Neural cell (in vitro differentiated cells): ENCODE measurements at regions not wholly inside any gene's neighbourhood (a gene's known extent, or its start where the extent isn't known, plus 50 kb on each side); places are given as distances from the start of the nearest gene placed in this dataset.

Experiments
- EZH2 ChIP-seq: fragments of 200-600, 300-800 bp; shearing (Covaris generic), sonication (generic); IDR thresholded peaks from 2 replicates; pipeline ENCODE4 v1.6.1; 2014; ENCODE audit warnings: antibody characterized with exemption, low read length, borderline replicate concordance, mild to moderate bottlenecking; ENCODE audit not compliant: insufficient read depth, poor library complexity, severe bottlenecking
- POLR2AphosphoS5 ChIP-seq: IDR thresholded peaks from 2 replicates; pipeline ENCODE4 v1.6.1; 2012
- SMC3 ChIP-seq: fragments of 450-650 bp; conservative IDR thresholded peaks from 2 replicates; pipeline ENCODE4 v1.6.1; 2014; ENCODE audit warnings: antibody characterized with exemption, mild to moderate bottlenecking, moderate library complexity; ENCODE audit not compliant: poor library complexity
- TAF1 ChIP-seq: IDR thresholded peaks from 2 replicates; pipeline ENCODE4 v1.6.1; 2012; ENCODE audit warnings: low read depth
- TF ChIP-seq, protein P1 (sequence below): fragments of 450-650 bp; IDR thresholded peaks from 2 replicates; pipeline ENCODE4 v1.5.1; 2014; ENCODE audit warnings: antibody characterized with exemption, mild to moderate bottlenecking, moderate library complexity; ENCODE audit not compliant: poor library complexity, severe bottlenecking

DNA sequence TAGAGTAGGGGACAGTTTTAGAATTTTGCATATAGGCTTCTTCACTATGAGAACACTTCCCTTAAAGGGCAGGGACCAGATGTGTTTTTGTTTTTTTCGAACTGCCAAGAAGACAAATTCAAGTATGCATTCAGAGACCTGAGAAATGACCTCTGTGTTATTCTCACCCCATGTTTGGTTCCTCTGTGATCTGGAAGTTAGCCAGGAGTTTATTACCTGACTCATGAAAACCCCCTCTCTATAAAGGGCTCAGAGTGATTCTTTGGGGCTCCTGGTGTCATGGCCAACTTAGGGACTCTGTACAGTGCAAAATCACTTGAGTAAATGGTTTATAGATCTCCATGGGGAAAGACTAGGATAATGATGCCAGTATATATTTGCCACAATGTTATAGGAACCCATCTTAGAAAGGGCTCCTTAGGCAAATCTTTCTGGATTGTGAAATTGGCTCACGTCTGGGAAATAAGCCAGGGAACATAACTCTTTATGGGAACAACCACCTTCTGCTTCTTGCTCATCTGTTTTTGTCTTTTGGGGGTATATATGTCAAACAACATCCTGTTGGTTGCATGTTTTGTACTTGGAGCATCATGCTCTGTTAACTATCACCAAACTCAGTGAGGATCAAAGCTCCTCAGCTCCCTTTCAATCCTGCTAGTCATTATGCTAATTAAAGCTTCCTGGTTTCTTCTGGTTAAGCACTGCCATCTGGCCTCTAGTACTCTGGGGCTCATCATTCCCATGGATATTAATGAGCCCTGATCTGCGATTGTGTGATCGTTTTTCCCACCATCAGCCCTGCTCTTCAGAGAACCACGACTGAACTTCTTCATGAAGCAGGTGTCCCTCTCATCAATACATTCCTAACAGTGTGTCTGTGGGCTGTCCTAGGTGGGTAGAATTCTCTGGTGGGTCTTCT, 173.4 kb upstream of the CDH12 start:
- TF ChIP-seq, protein P1, sequence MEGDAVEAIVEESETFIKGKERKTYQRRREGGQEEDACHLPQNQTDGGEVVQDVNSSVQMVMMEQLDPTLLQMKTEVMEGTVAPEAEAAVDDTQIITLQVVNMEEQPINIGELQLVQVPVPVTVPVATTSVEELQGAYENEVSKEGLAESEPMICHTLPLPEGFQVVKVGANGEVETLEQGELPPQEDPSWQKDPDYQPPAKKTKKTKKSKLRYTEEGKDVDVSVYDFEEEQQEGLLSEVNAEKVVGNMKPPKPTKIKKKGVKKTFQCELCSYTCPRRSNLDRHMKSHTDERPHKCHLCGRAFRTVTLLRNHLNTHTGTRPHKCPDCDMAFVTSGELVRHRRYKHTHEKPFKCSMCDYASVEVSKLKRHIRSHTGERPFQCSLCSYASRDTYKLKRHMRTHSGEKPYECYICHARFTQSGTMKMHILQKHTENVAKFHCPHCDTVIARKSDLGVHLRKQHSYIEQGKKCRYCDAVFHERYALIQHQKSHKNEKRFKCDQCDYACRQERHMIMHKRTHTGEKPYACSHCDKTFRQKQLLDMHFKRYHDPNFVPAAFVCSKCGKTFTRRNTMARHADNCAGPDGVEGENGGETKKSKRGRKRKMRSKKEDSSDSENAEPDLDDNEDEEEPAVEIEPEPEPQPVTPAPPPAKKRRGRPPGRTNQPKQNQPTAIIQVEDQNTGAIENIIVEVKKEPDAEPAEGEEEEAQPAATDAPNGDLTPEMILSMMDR = no peak
- no peak for TF ChIP-seq POLR2AphosphoS5
- TF ChIP-seq TAF1 = no peak
- TF ChIP-seq SMC3 = no peak
- TF ChIP-seq EZH2 = no peak
